Ishikawa (cell line): ENCODE measurements at regions not wholly inside any gene's neighbourhood (a gene's known extent, or its start where the extent isn't known, plus 50 kb on each side); places are given as distances from the start of the nearest gene placed in this dataset.

Source experiments
- TCF12 ChIP-seq: IDR thresholded peaks from 2 replicates; pipeline ENCODE4 v1.6.1; 2012; ENCODE audit warnings: low read depth
- YY1 ChIP-seq: IDR thresholded peaks from 2 replicates; pipeline ENCODE4 v1.6.1; 2012; ENCODE audit warnings: low read depth

- TF ChIP-seq TCF12 = no peak
- no peak for TF ChIP-seq YY1
Measured at GRCh38 chr5:2303431-2304100, 420.8 kb upstream of the IRX4 start.
